Mucosa of stomach (tissue), 1 donor: ENCODE measurements at regions not wholly inside any gene's neighbourhood (a gene's known extent, or its start where the extent isn't known, plus 50 kb on each side); places are given as distances from the start of the nearest gene placed in this dataset.

Experiments
- H3K27me3 ChIP-seq: one replicate; pipeline ENCODE4 v1.7.0; 2013; ENCODE audit warnings: mild to moderate bottlenecking, low read length; ENCODE audit not compliant: control insufficient read depth, insufficient read depth
- H3K36me3 ChIP-seq: one replicate; pipeline ENCODE4 v1.7.0; 2013; ENCODE audit warnings: low read length; ENCODE audit not compliant: control insufficient read depth, insufficient read depth
- H3K4me1 ChIP-seq: one replicate; pipeline ENCODE4 v1.7.0; 2013; ENCODE audit warnings: mild to moderate bottlenecking, low read length; ENCODE audit not compliant: control insufficient read depth, insufficient read depth
- H3K4me3 ChIP-seq: one replicate; pipeline ENCODE4 v1.7.0; 2013; ENCODE audit warnings: low read length
- H3K9ac ChIP-seq: one replicate; pipeline ENCODE4 v1.7.0; 2013; ENCODE audit warnings: mild to moderate bottlenecking, low read length, moderate library complexity
- H3K9me3 ChIP-seq: one replicate; pipeline ENCODE4 v1.7.0; 2013; ENCODE audit warnings: mild to moderate bottlenecking, low read length, moderate library complexity; ENCODE audit not compliant: control insufficient read depth
- donor health status: Pancreatic carcinoma.

DNA sequence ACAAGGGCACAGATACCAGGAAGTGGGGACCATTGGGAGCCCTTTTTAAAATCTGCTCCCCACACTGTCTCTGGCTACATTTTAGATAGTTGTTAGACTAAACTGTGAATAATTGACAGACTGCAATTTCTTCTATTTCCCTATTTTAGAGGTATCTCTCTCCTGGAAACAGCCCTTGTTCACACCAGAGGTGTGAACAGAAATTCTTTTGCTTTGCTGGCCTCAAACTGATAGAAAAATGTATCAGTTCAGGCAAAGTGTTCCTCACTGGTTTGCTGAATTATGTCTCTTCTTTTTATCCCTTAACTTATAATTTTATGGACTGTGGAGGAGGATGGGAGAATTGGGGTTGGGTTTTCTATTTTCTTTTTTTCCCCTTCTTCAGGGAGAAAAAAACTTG, 513.2 kb upstream of the SULF2 start:
- Histone ChIP-seq H3K4me3 (no peak overlapping the region), H3K36me3 (no peaks in the 10 kb centered on the region), H3K9me3 (no peaks in the 10 kb centered on the region), H3K4me1 (peaks cover 6% of the 10 kb centered on the region), H3K9ac (no peak overlapping the region), H3K27me3 (no peaks in the 10 kb centered on the region)

GRCh38 chr20:48295966-48296421, 510.7 kb upstream of the SULF2 start:
- Histone ChIP-seq H3K4me1 (peaks cover 6% of the 10 kb centered on the region), H3K4me3 (no peak overlapping the region), H3K9me3 (no peaks in the 10 kb centered on the region), H3K36me3 (no peaks in the 10 kb centered on the region), H3K27me3 (no peaks in the 10 kb centered on the region), H3K9ac (no peak overlapping the region)

- no peaks in the 10 kb centered on the region for H3K9me3 ChIP-seq
- no peaks in the 10 kb centered on the region for H3K36me3 ChIP-seq
- no peak overlapping the region for H3K9ac ChIP-seq
- H3K4me3 ChIP-seq, result no peak overlapping the region
- H3K4me1 ChIP-seq, result peaks cover 6% of the 10 kb centered on the region
- no peaks in the 10 kb centered on the region for H3K27me3 ChIP-seq
Observed at GRCh38 chr20:48295445-48295903, 510.2 kb upstream of the SULF2 start.

DNA sequence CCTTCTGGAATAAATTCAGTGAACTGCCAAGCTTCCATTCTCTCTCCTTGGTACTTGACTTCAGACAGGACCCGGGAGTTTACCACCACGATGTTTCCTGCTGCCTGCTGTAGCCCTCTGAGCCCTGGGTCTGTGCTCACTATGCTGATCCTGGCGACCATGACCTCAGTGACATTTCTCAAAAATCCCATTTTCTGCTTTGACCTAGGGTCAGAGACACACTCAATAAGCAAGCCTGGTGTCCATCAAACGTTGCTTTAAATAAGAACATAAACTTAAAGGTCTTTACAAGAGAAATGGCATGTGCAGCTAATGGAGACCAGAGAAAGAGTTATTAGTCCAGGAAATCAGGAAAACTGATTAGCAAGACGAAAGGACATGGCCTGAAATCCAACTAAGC, 509.7 kb upstream of the SULF2 start:
- Histone ChIP-seq H3K9me3 (no peaks in the 10 kb centered on the region), H3K4me3 (no peak overlapping the region), H3K27me3 (no peaks in the 10 kb centered on the region), H3K36me3 (no peaks in the 10 kb centered on the region), H3K4me1 (peaks cover 6% of the 10 kb centered on the region), H3K9ac (no peak overlapping the region)

DNA sequence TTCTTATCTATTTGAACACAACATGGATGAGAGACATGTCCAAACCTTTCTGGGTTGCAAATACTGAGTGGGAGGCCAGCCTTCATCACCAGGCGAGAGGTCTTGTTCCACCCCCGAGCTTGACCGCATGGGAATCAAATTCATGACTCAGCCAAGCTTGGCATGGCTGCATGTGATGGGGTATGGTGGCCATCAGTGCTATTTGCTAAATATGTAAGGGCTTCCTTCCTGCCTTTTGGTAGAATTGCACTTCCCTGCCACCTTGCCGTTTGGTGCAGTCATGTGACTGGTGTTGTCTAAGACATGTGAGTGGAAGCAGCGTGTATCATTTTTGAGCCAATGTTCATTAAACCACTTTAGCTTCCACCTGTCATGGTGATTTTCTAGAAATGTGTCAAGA, 508.9 kb upstream of the SULF2 start:
- H3K36me3 ChIP-seq, result no peaks in the 10 kb centered on the region
- no peaks in the 10 kb centered on the region for H3K27me3 ChIP-seq
- peaks cover 5% of the 10 kb centered on the region for H3K4me1 ChIP-seq
- no peak overlapping the region for H3K9ac ChIP-seq
- H3K4me3 ChIP-seq, result no peak overlapping the region
- no peaks in the 10 kb centered on the region for H3K9me3 ChIP-seq

DNA sequence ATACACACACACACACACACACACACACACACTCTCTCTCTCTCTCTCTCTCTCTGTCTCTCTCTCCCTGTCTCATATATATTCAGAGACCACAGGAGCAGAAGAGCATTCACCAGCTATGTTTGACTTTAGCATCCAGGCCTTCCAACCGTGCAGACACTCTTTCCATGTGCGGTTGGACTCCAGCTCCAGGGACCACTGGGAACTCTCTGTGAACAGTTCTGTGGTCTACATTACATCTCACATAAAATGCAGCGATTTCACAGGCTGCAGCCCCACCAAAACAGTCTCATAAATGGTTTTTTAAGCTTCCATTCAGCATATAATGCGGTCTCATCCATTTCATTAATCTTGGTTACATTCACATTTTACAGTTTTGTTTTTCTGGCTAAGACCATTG, 508.4 kb upstream of the SULF2 start:
- H3K27me3 ChIP-seq, result no peaks in the 10 kb centered on the region
- no peak overlapping the region for H3K9ac ChIP-seq
- H3K9me3 ChIP-seq, result no peaks in the 10 kb centered on the region
- H3K4me1 ChIP-seq, result peaks cover under 1% of the 10 kb centered on the region
- no peaks in the 10 kb centered on the region for H3K36me3 ChIP-seq
- no peak overlapping the region for H3K4me3 ChIP-seq

GRCh38 chr20:48292806-48293205, 507.5 kb upstream of the SULF2 start:
- Histone ChIP-seq H3K36me3 (no peaks in the 10 kb centered on the region), H3K4me3 (no peak overlapping the region)

GRCh38 chr20:48291896-48292295, 506.6 kb upstream of the SULF2 start:
- Histone ChIP-seq H3K4me1 (peaks cover 7% of the 10 kb centered on the region), H3K36me3 (no peaks in the 10 kb centered on the region), H3K4me3 (no peak overlapping the region), H3K9me3 (no peaks in the 10 kb centered on the region), H3K9ac (no peak overlapping the region), H3K27me3 (no peaks in the 10 kb centered on the region)

More at GRCh38 chr20:48292806-48293205, 507.5 kb upstream of the SULF2 start:
- H3K9ac ChIP-seq, result no peak overlapping the region
- H3K4me1 ChIP-seq, result no peaks in the 10 kb centered on the region
- no peaks in the 10 kb centered on the region for H3K27me3 ChIP-seq
- H3K9me3 ChIP-seq, result no peaks in the 10 kb centered on the region

GRCh38 chr20:48288930-48289507, 503.7 kb upstream of the SULF2 start:
- Histone ChIP-seq H3K9me3 (no peaks in the 10 kb centered on the region), H3K9ac (no peak overlapping the region), H3K27me3 (no peaks in the 10 kb centered on the region), H3K4me1 (peaks cover 23% of the 10 kb centered on the region), H3K4me3 (no peak overlapping the region), H3K36me3 (no peaks in the 10 kb centered on the region)

DNA sequence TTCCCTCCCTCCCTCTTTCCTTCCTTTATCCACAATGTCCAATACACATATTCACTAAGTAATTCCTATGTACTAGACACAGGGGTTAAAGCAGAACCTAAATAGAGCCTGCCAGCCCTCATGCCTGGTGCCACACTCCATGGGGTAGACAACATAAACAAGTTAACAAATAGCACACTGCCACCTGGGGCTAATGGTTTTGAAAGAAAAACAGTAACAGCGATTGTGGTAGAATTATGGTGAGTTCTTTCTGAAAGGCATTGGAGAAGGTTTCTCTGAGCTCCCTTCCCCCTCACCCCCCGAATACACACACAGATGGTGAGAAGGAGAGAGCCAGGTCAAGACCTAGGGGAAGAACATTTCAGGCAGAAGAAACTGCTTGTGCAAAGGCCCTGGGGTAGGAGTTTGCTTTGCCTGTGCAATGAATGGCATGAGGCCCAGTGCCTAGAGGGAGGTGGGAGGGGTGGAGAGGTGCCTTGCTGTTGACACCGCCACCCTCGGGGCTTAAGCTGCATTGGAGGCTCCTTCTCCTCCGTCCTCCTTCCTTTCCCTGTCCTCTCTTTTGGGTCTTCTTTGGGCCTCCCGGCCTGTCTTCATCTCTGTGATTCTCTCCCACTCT, 502.4 kb upstream of the SULF2 start:
- H3K9me3 ChIP-seq, result no peaks in the 10 kb centered on the region
- no peak overlapping the region for H3K4me3 ChIP-seq
- H3K9ac ChIP-seq, result no peak overlapping the region
- peaks cover 30% of the 10 kb centered on the region for H3K4me1 ChIP-seq
- no peaks in the 10 kb centered on the region for H3K36me3 ChIP-seq
- no peaks in the 10 kb centered on the region for H3K27me3 ChIP-seq

GRCh38 chr20:48287021-48287494, 501.8 kb upstream of the SULF2 start:
- H3K4me1 ChIP-seq, result peaks cover 35% of the 10 kb centered on the region
- no peaks in the 10 kb centered on the region for H3K9me3 ChIP-seq
- H3K9ac ChIP-seq, result no peak overlapping the region
- no peaks in the 10 kb centered on the region for H3K27me3 ChIP-seq
- H3K4me3 ChIP-seq, result no peak overlapping the region
- no peaks in the 10 kb centered on the region for H3K36me3 ChIP-seq

DNA sequence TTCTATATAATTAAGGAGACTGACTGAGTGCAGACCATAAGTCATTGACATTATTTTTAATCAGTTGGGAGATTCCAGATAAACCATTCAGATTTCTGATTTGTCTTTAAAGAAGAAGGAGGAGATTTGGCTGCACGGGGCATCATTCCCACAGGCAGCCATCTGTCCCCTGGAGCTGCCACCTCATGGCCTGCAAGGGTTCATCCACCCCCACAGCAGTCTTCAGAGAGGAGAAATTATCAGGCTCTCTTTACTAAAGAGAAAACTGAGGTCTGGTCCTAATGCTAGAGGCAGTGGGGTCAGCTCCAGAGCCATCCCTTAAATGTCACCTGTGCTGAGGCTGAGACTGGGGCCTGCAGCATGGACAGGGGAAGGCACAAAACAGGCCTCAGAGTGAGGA, 501.3 kb upstream of the SULF2 start:
- Histone ChIP-seq H3K9ac (no peak overlapping the region), H3K9me3 (no peaks in the 10 kb centered on the region), H3K36me3 (no peaks in the 10 kb centered on the region), H3K4me3 (no peak overlapping the region), H3K4me1 (peaks cover 35% of the 10 kb centered on the region), H3K27me3 (no peaks in the 10 kb centered on the region)
